Activated CD8-positive, alpha-beta T cell treated with anti-CD3 and anti-CD28 coated beads for 36 hours (primary cell): ENCODE measurements at regions not wholly inside any gene's neighbourhood (a gene's known extent, or its start where the extent isn't known, plus 50 kb on each side); places are given as distances from the start of the nearest gene placed in this dataset.
A peak's percentile ranks its signal among the peaks of the same experiment; 100 is the strongest.

Source experiments
- ATAC-seq: fragments of 200-7000 bp; cut with Tn5 transposase; one replicate; pipeline ENCODE4 v1.10.0; 2021; ENCODE audit warnings: mild to moderate bottlenecking, moderate library complexity
- CTCF ChIA-PET: fragments of 350-600 bp; sonication (Branson Sonifier 250); formaldehyde crosslinking; loops from one replicate; lab custom pipeline; 2021; ENCODE audit warnings: antibody characterized with exemption; lab: Charles Lee
- POLR2A ChIA-PET: fragments of 350-600 bp; sonication (Branson Sonifier 250); formaldehyde crosslinking; loops from one replicate; lab custom pipeline; 2021; ENCODE audit warnings: antibody characterized with exemption; lab: Charles Lee
- DNase-seq: peaks from one replicate; pipeline ENCODE4 v3.0.0-alpha.2; 2020
- H3K27ac Mint-ChIP-seq: one replicate; pipeline ENCODE4 v1.8.0; 2021; ENCODE audit warnings: mild to moderate bottlenecking, mixed read lengths
- H3K27me3 Mint-ChIP-seq: one replicate; pipeline ENCODE4 v1.8.0; 2021; ENCODE audit warnings: mixed read lengths
- H3K36me3 Mint-ChIP-seq: one replicate; pipeline ENCODE4 v1.8.0; 2021; ENCODE audit warnings: low read depth, mixed read lengths
- H3K4me1 Mint-ChIP-seq: one replicate; pipeline ENCODE4 v1.8.0; 2021; ENCODE audit warnings: low read depth, mixed read lengths
- H3K4me3 Mint-ChIP-seq: one replicate; pipeline ENCODE4 v1.8.0; 2021; ENCODE audit warnings: mild to moderate bottlenecking, moderate library complexity, mixed read lengths
- H3K9me3 Mint-ChIP-seq: one replicate; pipeline ENCODE4 v1.8.0; 2021; ENCODE audit warnings: mixed read lengths
- intact Hi-C: fragments of 100-400 bp; cut with micrococcal nuclease; formaldehyde crosslinking; loops from one replicate; pipeline ENCODE4 v1.10.0; 2022
- TF ChIP-seq, protein P1 (sequence below): fragments of 200-600 bp; IDR thresholded peaks from one replicate; pipeline ENCODE4 v1.8.0; 2022; ENCODE audit warnings: antibody characterized with exemption, mild to moderate bottlenecking

DNA sequence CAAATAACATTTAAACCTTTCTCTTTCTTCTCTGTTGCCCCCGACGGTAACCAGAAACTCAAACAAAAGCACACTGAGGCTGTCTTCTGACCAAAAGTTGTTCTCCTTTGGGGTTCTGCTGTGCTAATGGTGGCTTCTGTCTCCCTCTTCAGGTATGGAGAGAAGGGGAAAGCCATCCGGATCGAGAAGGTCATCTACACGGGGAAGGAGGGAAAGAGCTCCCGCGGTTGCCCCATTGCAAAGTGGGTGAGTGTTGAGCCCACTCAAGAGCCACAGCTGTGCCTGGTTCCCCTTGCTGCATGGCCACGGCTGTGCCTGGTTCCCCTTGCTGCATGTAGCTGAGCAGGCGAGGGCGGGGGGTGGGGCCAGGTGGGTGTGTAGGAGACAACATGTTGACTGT, 67.4 kb downstream of the BOLA3 start:
- CTCF ChIA-PET, result no interaction called here
- H3K27ac Mint-ChIP-seq, result no peak overlapping the region
- H3K4me3 Mint-ChIP-seq, result no peak overlapping the region

DNA sequence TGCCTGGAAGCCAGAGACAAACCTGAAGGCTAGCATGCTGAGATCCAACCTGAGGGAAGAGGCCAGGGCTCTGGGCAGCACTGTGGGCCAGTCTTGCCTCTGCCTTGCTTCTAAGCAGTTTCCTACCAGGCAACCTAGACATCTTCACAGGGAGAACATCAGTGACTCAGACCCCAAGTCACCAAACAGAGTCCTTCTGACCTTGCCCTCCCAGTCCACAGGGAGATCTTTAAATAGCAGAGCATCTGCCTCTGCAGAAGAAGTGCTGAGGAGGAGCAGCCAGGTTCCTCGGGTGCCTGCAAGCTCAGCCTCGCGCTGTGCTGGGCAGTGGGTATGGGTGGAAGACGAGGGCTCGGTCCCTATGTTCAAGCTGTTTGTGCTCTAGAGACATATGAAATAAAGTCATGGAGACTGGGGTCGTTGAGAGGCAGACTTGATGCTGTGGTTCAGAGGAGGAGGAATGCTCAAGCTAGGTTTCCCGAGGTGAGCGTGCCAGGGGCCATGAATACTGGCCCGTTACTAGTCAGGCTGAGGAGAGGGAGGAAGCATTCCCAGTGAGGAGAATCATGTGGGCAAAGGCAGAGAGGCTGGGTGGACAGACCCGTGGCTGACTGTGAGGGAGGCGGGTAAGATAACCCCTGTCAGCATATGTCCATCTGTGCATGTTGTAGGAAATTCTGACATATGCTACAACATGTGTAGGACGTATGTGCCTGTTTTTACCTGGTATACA, 66.5 kb downstream of the BOLA3 start:
- intact Hi-C loops, result no loop called here
- no peak overlapping the region for H3K27ac Mint-ChIP-seq
- POLR2A ChIA-PET, result no interaction called here
- no peaks in the 10 kb centered on the region for H3K9me3 Mint-ChIP-seq
- no peaks in the 10 kb centered on the region for H3K4me1 Mint-ChIP-seq
- TF ChIP-seq, protein P1, sequence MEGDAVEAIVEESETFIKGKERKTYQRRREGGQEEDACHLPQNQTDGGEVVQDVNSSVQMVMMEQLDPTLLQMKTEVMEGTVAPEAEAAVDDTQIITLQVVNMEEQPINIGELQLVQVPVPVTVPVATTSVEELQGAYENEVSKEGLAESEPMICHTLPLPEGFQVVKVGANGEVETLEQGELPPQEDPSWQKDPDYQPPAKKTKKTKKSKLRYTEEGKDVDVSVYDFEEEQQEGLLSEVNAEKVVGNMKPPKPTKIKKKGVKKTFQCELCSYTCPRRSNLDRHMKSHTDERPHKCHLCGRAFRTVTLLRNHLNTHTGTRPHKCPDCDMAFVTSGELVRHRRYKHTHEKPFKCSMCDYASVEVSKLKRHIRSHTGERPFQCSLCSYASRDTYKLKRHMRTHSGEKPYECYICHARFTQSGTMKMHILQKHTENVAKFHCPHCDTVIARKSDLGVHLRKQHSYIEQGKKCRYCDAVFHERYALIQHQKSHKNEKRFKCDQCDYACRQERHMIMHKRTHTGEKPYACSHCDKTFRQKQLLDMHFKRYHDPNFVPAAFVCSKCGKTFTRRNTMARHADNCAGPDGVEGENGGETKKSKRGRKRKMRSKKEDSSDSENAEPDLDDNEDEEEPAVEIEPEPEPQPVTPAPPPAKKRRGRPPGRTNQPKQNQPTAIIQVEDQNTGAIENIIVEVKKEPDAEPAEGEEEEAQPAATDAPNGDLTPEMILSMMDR, result no peak
- DNase-seq (no peak), ATAC-seq (no peak)
- CTCF ChIA-PET, result no interaction called here
- no peaks in the 10 kb centered on the region for H3K27me3 Mint-ChIP-seq
- peaks cover 22% of the 10 kb centered on the region for H3K36me3 Mint-ChIP-seq
- no peak overlapping the region for H3K4me3 Mint-ChIP-seq

More for the DNA sequence above, 67.4 kb downstream of the BOLA3 start:
- Mint-ChIP-seq H3K27me3 (no peaks in the 10 kb centered on the region), H3K9me3 (no peaks in the 10 kb centered on the region), H3K36me3 (peaks cover 26% of the 10 kb centered on the region), H3K4me1 (peaks cover 4% of the 10 kb centered on the region)
- POLR2A ChIA-PET, result no interaction called here
- ATAC-seq, result no peak
- no peak for DNase-seq
- TF ChIP-seq, protein P1, result no peak
- intact Hi-C loops, result no loop called here

DNA sequence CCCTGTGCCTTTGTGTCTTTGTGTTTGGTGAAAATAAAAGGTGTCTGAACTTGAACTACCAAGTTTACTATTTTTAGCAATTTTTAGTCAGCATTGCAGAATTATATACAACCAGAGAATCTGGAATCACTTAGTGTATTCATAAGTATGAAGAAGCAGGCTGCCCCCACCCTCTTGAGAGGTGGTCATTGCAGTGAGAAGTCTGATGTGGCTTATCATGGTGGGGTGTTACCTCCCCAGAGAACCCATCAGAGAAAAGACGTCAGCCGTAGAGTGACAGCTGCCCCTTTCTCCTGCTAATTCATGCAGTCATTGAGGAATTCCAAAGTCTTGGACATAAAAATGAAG, 66.0 kb downstream of the BOLA3 start:
- CTCF ChIA-PET, result no interaction called here
- no peak overlapping the region for H3K4me3 Mint-ChIP-seq
- POLR2A ChIA-PET, result no interaction called here
- no peaks in the 10 kb centered on the region for H3K9me3 Mint-ChIP-seq
- intact Hi-C loops, result no loop called here
- TF ChIP-seq, protein P1, result no peak
- DNase-seq (no peak), ATAC-seq (no peak)
- no peaks in the 10 kb centered on the region for H3K27me3 Mint-ChIP-seq
- no peak overlapping the region for H3K27ac Mint-ChIP-seq
- H3K36me3 Mint-ChIP-seq, result peaks cover 19% of the 10 kb centered on the region
- no peaks in the 10 kb centered on the region for H3K4me1 Mint-ChIP-seq

DNA sequence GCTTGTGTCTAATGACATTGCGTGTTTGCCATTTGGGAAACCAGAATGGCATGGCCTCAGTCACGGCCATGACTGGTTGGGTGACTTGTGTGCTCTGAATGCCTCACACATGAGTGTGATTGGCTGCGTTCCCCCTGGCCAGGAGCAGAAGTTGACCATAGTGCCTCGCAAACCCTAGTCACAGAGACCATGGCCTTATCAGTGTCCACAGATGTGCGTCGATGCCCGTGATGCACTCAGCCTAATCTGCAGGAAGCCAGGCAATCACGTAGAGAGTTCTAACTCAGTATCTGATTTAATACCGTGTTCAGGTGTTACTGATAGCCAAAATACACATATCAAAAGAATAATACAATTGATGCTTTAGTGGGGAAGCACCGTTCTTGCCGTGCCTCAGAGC, 64.0 kb downstream of the BOLA3 start:
- Mint-ChIP-seq H3K9me3 (no peaks in the 10 kb centered on the region), H3K27me3 (no peaks in the 10 kb centered on the region), H3K27ac (peak overlapping the region; percentile 60), H3K4me1 (no peaks in the 10 kb centered on the region), H3K36me3 (peaks cover 21% of the 10 kb centered on the region), H3K4me3 (no peak overlapping the region)
- CTCF ChIA-PET, result no interaction called here
- DNase-seq (no peak), ATAC-seq (no peak)
- intact Hi-C loops, result no loop called here
- POLR2A ChIA-PET, result no interaction called here
- TF ChIP-seq, protein P1, result no peak
